GM18511 (cell line): ENCODE measurements at regions not wholly inside any gene's neighbourhood (a gene's known extent, or its start where the extent isn't known, plus 50 kb on each side); places are given as distances from the start of the nearest gene placed in this dataset.

Experiments used
- ATAC-seq: cut with Tn5 transposase; IDR thresholded peaks from one replicate; pipeline ENCODE4 v1.9.1; 2021; ENCODE audit warnings: mild to moderate bottlenecking, moderate library complexity; ENCODE audit not compliant: unreplicated experiment

DNA sequence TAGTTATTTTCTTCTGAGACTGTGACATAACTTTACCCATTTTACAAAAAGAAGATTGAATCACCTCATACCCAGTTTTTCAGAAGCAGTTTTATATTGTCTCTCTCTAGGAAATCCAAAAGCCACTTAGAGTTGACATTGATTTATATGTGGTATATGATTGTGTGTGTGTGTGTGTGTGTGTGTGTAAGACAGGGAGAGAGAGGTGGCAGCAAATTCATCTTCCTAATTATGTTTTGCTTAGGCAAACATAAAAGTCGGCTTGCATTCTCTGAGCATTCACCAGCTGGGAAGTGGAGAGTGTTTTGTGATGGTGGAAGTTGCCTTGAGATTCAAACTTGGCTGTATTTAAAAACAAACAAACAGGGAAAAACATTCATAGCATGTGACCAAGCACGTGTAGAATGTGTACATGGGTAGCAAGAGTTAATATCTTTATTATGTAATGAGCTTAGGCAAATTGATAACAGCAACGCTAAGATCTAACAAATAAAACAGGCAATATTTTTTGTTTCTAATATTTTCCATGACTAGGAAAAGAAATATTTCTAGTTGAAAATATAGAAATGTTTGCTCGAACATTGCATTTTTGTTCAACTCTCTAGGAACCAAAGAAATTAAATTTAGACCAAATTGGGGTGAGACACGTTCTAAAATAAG is 64.4 kb upstream of the IGF1R start:
- ATAC-seq: no peak

DNA sequence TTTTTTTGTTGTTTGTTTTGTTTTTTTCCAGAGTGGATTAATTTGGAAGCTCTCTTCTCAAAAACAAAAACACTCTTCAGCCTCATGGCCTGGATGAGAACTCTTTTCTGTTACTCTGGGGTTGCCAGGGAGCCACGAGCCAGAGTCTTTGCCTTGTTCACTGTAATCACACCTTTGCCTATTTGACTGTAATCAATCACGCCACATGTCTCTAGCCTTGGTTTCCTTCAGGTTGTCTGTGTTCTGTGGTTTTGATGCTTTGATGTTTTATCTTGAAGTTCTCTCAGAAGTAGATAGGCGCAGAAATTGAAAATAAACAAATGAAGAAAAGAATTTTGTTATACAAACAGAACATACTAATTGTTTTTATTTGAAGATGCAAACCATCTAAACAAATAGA is 62.3 kb upstream of the IGF1R start:
- no peak for ATAC-seq

DNA sequence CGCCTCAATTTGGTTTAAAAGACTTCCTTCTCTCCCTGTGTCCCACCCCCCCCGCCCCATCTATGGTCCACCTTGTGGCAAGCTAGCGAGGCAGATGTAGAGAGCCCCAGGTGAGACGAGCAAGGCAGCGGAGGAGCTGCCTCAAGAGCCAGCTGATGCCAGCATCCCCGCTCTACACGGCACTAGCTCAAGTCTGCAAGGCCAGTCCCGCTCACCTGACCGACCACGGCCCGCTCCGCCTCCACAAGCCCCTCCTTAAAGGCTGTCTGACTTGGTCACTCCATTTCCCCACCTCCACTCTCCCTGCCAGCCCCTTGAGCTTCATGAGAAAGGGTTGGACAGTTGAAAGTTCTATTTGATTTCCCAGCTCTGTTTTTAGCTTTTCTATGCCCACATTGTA is 56.2 kb upstream of the IGF1R start:
- no peak for ATAC-seq

DNA sequence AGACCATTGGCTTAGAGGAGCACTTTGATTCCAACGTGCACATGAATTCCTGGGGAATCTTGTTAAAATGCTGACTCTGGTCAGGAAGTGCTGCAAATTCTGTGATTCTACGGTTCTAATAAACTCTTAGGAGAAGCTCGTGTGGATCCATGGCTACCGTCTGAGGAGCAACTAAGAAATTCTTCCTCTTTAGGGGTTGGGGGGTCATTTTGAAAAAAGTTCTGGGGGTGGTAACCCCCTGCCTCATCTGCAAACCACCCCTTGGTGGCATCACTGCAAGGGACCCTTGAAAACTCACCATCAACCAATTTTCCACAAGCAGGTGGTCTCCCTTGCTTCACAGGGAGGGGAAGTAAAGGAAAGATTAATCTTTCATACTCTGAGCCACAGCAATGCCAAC is 52.2 kb upstream of the IGF1R start:
- no peak for ATAC-seq

DNA sequence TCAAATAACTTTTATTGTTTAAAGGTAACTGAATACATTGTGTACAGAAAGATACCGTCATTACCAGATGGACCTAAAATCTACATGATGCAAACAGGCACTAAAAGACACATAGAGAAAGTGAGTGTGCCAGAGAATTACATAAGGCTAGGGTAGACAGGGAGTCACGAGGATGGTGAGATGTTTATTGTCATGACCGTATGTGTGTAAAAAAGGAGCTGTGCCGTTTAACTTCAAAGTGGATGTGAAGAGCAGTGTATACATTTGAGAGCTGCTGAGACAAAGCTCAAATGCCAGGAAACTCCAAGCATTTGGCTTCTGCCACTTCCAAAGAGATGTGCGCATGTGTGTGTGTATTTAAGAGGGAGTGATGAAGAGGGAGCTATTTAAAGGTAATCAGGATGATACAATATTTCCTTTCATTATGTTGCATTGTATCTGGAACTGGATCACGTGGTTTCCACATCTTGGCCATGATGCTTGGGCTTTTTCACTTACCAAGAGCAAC is 51.4 kb upstream of the IGF1R start:
- ATAC-seq: no peak

DNA sequence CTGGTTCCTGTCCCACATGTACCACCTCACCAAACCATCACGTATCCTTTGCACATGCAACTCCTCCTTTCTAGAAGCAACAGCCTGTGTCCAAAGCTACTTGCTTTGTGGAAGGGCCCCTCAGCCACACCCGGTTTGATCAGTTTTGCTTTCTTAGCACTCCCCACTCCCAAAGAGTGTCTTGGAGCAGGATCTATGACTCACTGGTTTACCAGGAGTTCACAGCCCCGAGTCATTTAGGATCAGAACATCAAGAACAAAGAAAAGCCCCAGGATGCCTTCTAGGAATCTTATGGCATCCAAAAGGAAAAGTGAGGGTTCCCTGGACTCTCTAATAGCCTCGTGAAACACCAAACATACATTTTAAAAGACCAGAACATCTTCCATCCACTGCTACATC is 50.7 kb upstream of the IGF1R start:
- no peak for ATAC-seq
